Upper lobe of left lung (tissue), 6 donors: ENCODE measurements at regions not wholly inside any gene's neighbourhood (a gene's known extent, or its start where the extent isn't known, plus 50 kb on each side); places are given as distances from the start of the nearest gene placed in this dataset.
A peak's percentile ranks its signal among the peaks of the same experiment; 100 is the strongest.

ENCODE experiments used
- ATAC-seq, 2 donors: fragments of 200-7000 bp; cut with Tn5 transposase; one replicate each; pipeline ENCODE4 v1.9.1; 2022; ENCODE audit warnings: mild to moderate bottlenecking in 2 of 2, moderate library complexity in 2 of 2; ENCODE audit not compliant: low FRiP score in 2 of 2
- DNase-seq, 2 donors: peaks; one replicate each; pipeline ENCODE4 v3.0.0-alpha.2; 2019 to 2020
- H3K27ac ChIP-seq, 4 donors: fragments of 200-600 bp; sonication (generic); one replicate each; pipeline ENCODE4 v1.5.1; 2016 to 2019
- H3K27me3 ChIP-seq, 4 donors: fragments of 200-600 bp; sonication (generic); one replicate each; pipeline ENCODE4 v1.5.1; 2017 to 2019
- H3K36me3 ChIP-seq, 4 donors: fragments of 200-600 bp; sonication (generic); one replicate each; pipeline ENCODE4 v1.5.1; 2016 to 2019
- H3K4me1 ChIP-seq, 4 donors: fragments of 200-600 bp; sonication (generic); one replicate each; pipeline ENCODE4 v1.5.1; 2018 to 2019
- H3K4me3 ChIP-seq, 4 donors: fragments of 200-600 bp; sonication (generic); one replicate each; pipeline ENCODE4 v1.5.1; 2017 to 2019; ENCODE audit warnings: mild to moderate bottlenecking in 2 of 4, moderate library complexity in 1 of 4
- H3K9me3 ChIP-seq, 4 donors: fragments of 200-600 bp; sonication (generic); one replicate each; pipeline ENCODE4 v1.5.1; 2018 to 2019
- EP300 ChIP-seq, 4 donors: sonication (generic); formaldehyde crosslinking; IDR thresholded peaks; one replicate each; pipeline ENCODE4 v1.5.1; 2017; ENCODE audit warnings: antibody characterized with exemption in 4 of 4, control low read depth in 2 of 4
- POLR2A ChIP-seq, 4 donors: fragments of 450-650 bp; IDR thresholded peaks; one replicate each; pipeline ENCODE4 v1.5.1; 2016 to 2017; ENCODE audit warnings: antibody characterized with exemption in 4 of 4, mild to moderate bottlenecking in 2 of 4
- POLR2AphosphoS5 ChIP-seq, 2 donors: sonication (generic); formaldehyde crosslinking; IDR thresholded peaks; one replicate each; pipeline ENCODE4 v1.5.1; 2017; ENCODE audit warnings: antibody characterized with exemption in 2 of 2
- WGBS, 2 donors: methylation state at CpG; one replicate each; pipeline ENCODE4 v1.1.5; 2017 to 2018; 5-methylcytosine and 5-hydroxymethylcytosine counted together
- TF ChIP-seq, protein P1 (sequence below), 6 experiments: fragments of 450-650 bp in 4 of 6; fragments of 200-600 bp in 2 of 6; sonication (generic) in 2 of 6; IDR thresholded peaks; one replicate each; pipeline ENCODE4 v1.5.1; 2016 to 2019; ENCODE audit warnings: antibody characterized with exemption in 6 of 6
- donor health status: DM: no; HTN: no; CAD: no; lungs with moderate emphysema.
- donor health status: DM: no; HTN: yes; CAD: no; lungs with severe emphysema.

DNA sequence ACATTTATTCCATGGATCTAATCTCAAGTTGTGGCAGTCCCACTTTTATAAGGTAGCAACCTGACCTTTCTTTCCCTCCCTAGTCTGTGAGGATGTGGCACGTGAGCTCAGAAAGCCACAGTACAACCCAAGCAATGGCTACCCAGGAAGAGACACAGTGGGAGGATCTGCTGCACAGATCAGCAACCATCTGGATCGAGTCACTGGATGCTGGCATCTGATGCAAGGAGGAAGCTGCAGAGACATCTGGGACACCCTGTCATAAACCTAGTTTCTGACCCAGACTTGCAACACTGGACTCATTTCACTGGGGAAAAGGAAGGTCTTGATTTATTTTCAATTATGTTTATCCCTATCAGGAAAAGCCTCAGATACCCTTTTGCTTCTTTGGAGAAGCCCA is 327.1 kb downstream of the PAPSS1 start:
- H3K27ac ChIP-seq = no peak overlapping the region
- no peaks in the 10 kb centered on the region for H3K36me3 ChIP-seq
- no peak for DNase-seq
- ATAC-seq = peak in 1 of 2 donors; percentile 65
- H3K4me1 ChIP-seq = no peaks in the 10 kb centered on the region
- no peak for TF ChIP-seq EP300 (IDR thresholded peaks at IDR 0.05)
- TF ChIP-seq, protein P1, sequence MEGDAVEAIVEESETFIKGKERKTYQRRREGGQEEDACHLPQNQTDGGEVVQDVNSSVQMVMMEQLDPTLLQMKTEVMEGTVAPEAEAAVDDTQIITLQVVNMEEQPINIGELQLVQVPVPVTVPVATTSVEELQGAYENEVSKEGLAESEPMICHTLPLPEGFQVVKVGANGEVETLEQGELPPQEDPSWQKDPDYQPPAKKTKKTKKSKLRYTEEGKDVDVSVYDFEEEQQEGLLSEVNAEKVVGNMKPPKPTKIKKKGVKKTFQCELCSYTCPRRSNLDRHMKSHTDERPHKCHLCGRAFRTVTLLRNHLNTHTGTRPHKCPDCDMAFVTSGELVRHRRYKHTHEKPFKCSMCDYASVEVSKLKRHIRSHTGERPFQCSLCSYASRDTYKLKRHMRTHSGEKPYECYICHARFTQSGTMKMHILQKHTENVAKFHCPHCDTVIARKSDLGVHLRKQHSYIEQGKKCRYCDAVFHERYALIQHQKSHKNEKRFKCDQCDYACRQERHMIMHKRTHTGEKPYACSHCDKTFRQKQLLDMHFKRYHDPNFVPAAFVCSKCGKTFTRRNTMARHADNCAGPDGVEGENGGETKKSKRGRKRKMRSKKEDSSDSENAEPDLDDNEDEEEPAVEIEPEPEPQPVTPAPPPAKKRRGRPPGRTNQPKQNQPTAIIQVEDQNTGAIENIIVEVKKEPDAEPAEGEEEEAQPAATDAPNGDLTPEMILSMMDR (IDR thresholded peaks at IDR 0.05) = no peak
- TF ChIP-seq POLR2AphosphoS5 (IDR thresholded peaks at IDR 0.05) = peak in 1 of 2 donors; percentile 11
- no peak for TF ChIP-seq POLR2A (IDR thresholded peaks at IDR 0.05)
- no peak overlapping the region for H3K4me3 ChIP-seq
- 31 to 65% methylated on average over 1 to 2 of the region's 2 CpGs for WGBS, 2 donors
- peaks cover 0 to 4% (median 0%) of the 10 kb centered on the region in 4 donors for H3K9me3 ChIP-seq
- H3K27me3 ChIP-seq = no peaks in the 10 kb centered on the region

DNA sequence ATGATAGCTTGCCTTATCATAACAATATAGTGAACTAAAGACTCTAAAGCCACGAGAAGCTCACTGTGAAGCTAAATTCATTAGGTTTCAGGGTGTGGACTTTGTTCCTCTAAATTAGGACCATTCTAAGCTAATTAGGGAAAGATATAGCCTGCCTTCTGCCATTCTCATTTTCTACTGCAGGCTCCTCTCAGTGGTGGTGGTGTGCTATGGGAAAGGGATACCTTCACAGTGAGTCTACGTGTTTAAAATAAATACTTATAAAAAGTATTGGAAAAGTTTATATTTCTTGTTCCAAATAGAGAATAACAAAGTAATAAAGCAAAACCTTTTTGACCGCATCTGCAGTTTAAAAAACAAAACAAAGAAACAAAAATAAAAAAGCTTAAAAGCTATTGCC is 327.7 kb downstream of the PAPSS1 start:
- no peak for ATAC-seq

DNA sequence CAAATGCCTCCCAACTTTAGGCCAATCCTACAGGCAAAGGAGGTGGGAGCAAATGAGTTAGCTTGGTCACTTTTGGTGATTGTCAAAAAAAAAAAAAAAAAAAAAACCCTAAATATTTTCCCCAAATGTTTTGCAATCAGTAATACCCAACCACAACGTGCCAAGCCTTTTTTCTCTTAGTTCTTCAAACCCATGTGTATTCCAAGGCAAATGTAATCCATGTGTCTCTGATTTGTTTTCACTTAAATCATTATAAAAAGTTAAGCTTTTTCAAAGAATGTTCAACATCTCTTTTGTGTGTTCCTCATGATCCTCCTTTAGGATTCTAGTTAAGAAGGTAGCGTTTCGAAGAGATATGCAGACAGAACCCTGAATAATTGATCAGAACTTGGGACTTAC is 328.4 kb downstream of the PAPSS1 start:
- H3K27me3 ChIP-seq = no peaks in the 10 kb centered on the region
- no peak for DNase-seq
- H3K9me3 ChIP-seq = no peaks in the 10 kb centered on the region
- no peaks in the 10 kb centered on the region for H3K4me1 ChIP-seq
- no peaks in the 10 kb centered on the region for H3K36me3 ChIP-seq
- ATAC-seq = no peak
- H3K4me3 ChIP-seq = no peak overlapping the region
- 85% methylated on average over 3 of the region's 3 CpGs for WGBS, 2 donors
- no peak overlapping the region for H3K27ac ChIP-seq
- TF ChIP-seq, protein P1 (IDR thresholded peaks at IDR 0.05) = no peak
- no peak for TF ChIP-seq POLR2A (IDR thresholded peaks at IDR 0.05)

More for the DNA sequence above, 327.7 kb downstream of the PAPSS1 start:
- no peak for DNase-seq
- no peak overlapping the region for H3K4me3 ChIP-seq
- H3K27me3 ChIP-seq = no peaks in the 10 kb centered on the region
- no peaks in the 10 kb centered on the region for H3K4me1 ChIP-seq
- peaks cover 0 to 4% (median 0%) of the 10 kb centered on the region in 4 donors for H3K9me3 ChIP-seq
- no peak overlapping the region for H3K27ac ChIP-seq
- WGBS, 2 donors = 85 to 92% methylated on average over 3 of the region's 3 CpGs
- TF ChIP-seq POLR2AphosphoS5 (IDR thresholded peaks at IDR 0.05) (no peak), EP300 (IDR thresholded peaks at IDR 0.05) (no peak), POLR2A (IDR thresholded peaks at IDR 0.05) (no peak)
- TF ChIP-seq, protein P1 (IDR thresholded peaks at IDR 0.05) = no peak
- H3K36me3 ChIP-seq = no peaks in the 10 kb centered on the region

DNA sequence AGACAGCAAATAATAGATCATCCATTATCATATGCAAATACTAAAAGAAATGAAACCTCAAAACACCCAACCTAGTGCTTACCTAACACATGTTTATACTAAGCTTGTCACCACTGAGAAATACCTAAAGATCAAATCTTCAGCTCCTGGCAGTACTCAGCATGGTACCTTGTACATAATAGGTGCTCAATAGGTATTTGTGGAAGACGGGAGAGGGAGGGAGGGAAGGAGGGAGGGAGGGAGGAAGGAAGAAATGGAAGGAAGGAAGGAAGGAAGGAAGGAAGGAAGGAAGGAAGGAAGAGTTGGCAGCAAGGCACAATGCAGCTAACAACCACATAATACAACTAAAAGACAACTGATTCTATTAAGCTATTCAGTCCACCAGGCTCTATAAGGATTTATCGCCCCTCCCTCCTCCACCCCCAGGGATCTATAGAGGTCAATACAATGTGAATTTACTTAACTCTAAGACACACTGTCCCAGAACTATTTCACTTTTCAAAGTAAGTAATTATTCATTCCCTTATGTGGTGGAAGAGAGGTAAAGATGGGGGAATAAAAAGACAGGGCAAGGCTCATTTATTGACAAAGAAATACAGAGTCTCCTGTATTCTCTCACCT is 328.9 kb downstream of the PAPSS1 start:
- Histone ChIP-seq H3K4me1 (no peaks in the 10 kb centered on the region), H3K4me3 (no peak overlapping the region), H3K36me3 (no peaks in the 10 kb centered on the region), H3K27ac (no peak overlapping the region), H3K27me3 (no peaks in the 10 kb centered on the region), H3K9me3 (no peaks in the 10 kb centered on the region)
- TF ChIP-seq, protein P1 (IDR thresholded peaks at IDR 0.05) = no peak
- no peak for TF ChIP-seq POLR2A (IDR thresholded peaks at IDR 0.05)
- no peak for TF ChIP-seq EP300 (IDR thresholded peaks at IDR 0.05)
- no peak for TF ChIP-seq POLR2AphosphoS5 (IDR thresholded peaks at IDR 0.05)
- DNase-seq (no peak), ATAC-seq (no peak)
- WGBS, 2 donors = 77 to 80% methylated on average over 2 of the region's 2 CpGs

DNA sequence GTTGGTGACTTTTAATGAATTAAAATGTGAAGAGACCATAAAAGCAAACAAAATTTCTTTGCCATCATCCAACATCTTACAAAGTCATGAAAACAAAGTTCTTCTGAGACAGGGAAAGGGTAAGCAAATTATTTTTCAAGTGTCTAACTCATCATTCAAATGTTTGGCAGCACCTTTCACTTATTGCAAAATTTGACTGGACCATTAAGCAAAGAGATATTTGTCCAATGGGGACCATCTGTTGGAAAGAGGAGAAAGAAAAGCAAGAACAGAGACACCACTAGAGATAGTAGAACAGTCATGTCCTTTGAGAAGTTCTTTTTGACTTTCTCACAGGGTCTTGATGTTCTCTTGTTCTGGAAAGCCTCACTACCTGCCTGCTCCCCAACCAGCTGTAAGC is 330.1 kb downstream of the PAPSS1 start:
- ATAC-seq (no peak), DNase-seq (no peak)

More for the DNA sequence above, 330.1 kb downstream of the PAPSS1 start:
- Histone ChIP-seq H3K9me3 (no peaks in the 10 kb centered on the region), H3K4me1 (no peaks in the 10 kb centered on the region), H3K27me3 (no peaks in the 10 kb centered on the region), H3K27ac (no peak overlapping the region), H3K36me3 (no peaks in the 10 kb centered on the region), H3K4me3 (no peak overlapping the region)
- no peak for TF ChIP-seq POLR2A (IDR thresholded peaks at IDR 0.05)
- TF ChIP-seq, protein P1 (IDR thresholded peaks at IDR 0.05) = no peak
- TF ChIP-seq EP300 (IDR thresholded peaks at IDR 0.05) = no peak
- TF ChIP-seq POLR2AphosphoS5 (IDR thresholded peaks at IDR 0.05) = no peak
